GM12878 (cell line): ENCODE measurements at regions not wholly inside any gene's neighbourhood (a gene's known extent, or its start where the extent isn't known, plus 50 kb on each side); places are given as distances from the start of the nearest gene placed in this dataset.

Source experiments
- ATAC-seq: fragments of 200-7000 bp; cut with Tn5 transposase; 3 replicates; pipeline ENCODE4 v1.9.1; 2020; ENCODE audit warnings: mild to moderate bottlenecking, moderate library complexity
- BruUV-seq: library from RNA; stranded (reverse); fragments of 400-500 nt; replicated peaks from 2 replicates; lab custom pipeline; 2021; lab: Mats Ljungman, UMichigan
- CTCF ChIA-PET: fragments of 300-600 bp; sonication (Branson Sonifier 250); formaldehyde crosslinking; extraction: SDS; loops from one replicate; lab custom pipeline; 2021; ENCODE audit warnings: inconsistent platforms; lab: Yijun Ruan, JAX
- POLR2A ChIA-PET: fragments of 350-600 bp; formaldehyde crosslinking; extraction: SDS; loops from one replicate; lab custom pipeline; 2021; ENCODE audit warnings: inconsistent platforms; lab: Charles Lee
- RAD21 ChIA-PET: fragments of 300-600 bp; sonication (Branson Sonifier 250); formaldehyde crosslinking; loops from one replicate; lab custom pipeline; 2023; ENCODE audit warnings: antibody characterized with exemption; ENCODE audit not compliant: unreplicated experiment; lab: Charles Lee
- SMC1A ChIA-PET: fragments of 300-600 bp; sonication (Branson Sonifier 250); formaldehyde crosslinking; loops from one replicate; lab custom pipeline; 2023; ENCODE audit not compliant: unreplicated experiment, uncharacterized antibody; lab: Charles Lee
- DNase-seq: peaks from one replicate; pipeline ENCODE4 v3.0.0-alpha.2; 2011; ENCODE audit warnings: low read depth, low spot score
- FAIRE-seq: peaks from 3 replicates; lab custom pipeline; 2011; peaks lifted over from hg19 to GRCh38; lab: Jason Lieb, UNC
- H2AFZ ChIP-seq: 2 replicates; pipeline ENCODE4 v1.6.0; 2011; ENCODE audit warnings: low read depth, low read length, control low read depth; ENCODE audit not compliant: control insufficient read depth
- H3K27ac ChIP-seq: 2 replicates; pipeline ENCODE4 v1.5.1; 2011; ENCODE audit warnings: control low read depth; ENCODE audit not compliant: control insufficient read depth, insufficient read depth
- H3K27me3 ChIP-seq, 2 experiments: replicated peaks in 1 of 2; 2 replicates each; pipeline versions ENCODE4 v1.6.0 to v1.6.1; 2011; ENCODE audit warnings: low read length in 1 of 2; ENCODE audit not compliant: control insufficient read depth in 2 of 2, insufficient read depth in 2 of 2
- H3K36me3 ChIP-seq, 2 experiments: 2 replicates each; pipeline ENCODE4 v1.5.1; 2011; ENCODE audit warnings: low read length in 1 of 2; ENCODE audit not compliant: control insufficient read depth in 2 of 2, insufficient read depth in 2 of 2
- H3K4me1 ChIP-seq: 2 replicates; pipeline ENCODE4 v1.6.1; 2011; ENCODE audit warnings: mild to moderate bottlenecking, low read length, moderate library complexity, mixed read lengths; ENCODE audit not compliant: control insufficient read depth, insufficient read depth
- H3K4me2 ChIP-seq: 2 replicates; pipeline ENCODE4 v1.6.0; 2011; ENCODE audit warnings: control low read depth; ENCODE audit not compliant: control insufficient read depth, insufficient read depth
- H3K4me3 ChIP-seq: fragments of 200-600 bp; sonication (generic); 2 replicates; pipeline ENCODE4 v1.5.1; 2016
- H3K79me2 ChIP-seq: 2 replicates; pipeline ENCODE4 v1.6.0; 2011; ENCODE audit warnings: low read length; ENCODE audit not compliant: control insufficient read depth, insufficient read depth
- H3K9ac ChIP-seq: 2 replicates; pipeline ENCODE4 v1.8.0; 2011; ENCODE audit warnings: low read length, control low read depth, mixed read lengths; ENCODE audit not compliant: control insufficient read depth, insufficient read depth
- H3K9me3 ChIP-seq: replicated peaks from 3 replicates; pipeline ENCODE4 v1.5.1; 2011; ENCODE audit warnings: mild to moderate bottlenecking, low read length; ENCODE audit not compliant: control insufficient read depth, insufficient read depth
- H4K20me1 ChIP-seq: 2 replicates; pipeline ENCODE4 v1.6.0; 2011; ENCODE audit not compliant: control insufficient read depth, insufficient read depth
- BRCA1 ChIP-seq: IDR thresholded peaks from 2 replicates; pipeline ENCODE4 v1.6.1; 2011; ENCODE audit warnings: low read depth, low read length, improper control_type of control experiment
- CBX5 ChIP-seq: sonication (generic); IDR thresholded peaks from 2 replicates; pipeline ENCODE4 v1.6.1; 2016; ENCODE audit warnings: low read depth, moderate library complexity, mild to moderate bottlenecking, inconsistent platforms
- CHD1 ChIP-seq: IDR thresholded peaks from 2 replicates; pipeline ENCODE4 v1.6.1; 2012; ENCODE audit warnings: low read depth, low read length, improper control_type of control experiment
- CHD4 ChIP-seq: fragments of 200-600 bp; sonication (generic); IDR thresholded peaks from 2 replicates; pipeline ENCODE4 v1.6.1; 2016; ENCODE audit warnings: mild to moderate bottlenecking
- CTCF ChIP-seq, 3 experiments: IDR thresholded peaks in 2 of 3; conservative IDR thresholded peaks in 1 of 3; 2 replicates each; pipeline ENCODE4 v1.5.1; 2011; ENCODE audit warnings: low read depth in 3 of 3, low read length in 3 of 3, mild to moderate bottlenecking in 3 of 3, control low read depth in 2 of 3, moderate library complexity in 2 of 3, inconsistent platforms in 1 of 3, mixed read lengths in 1 of 3; ENCODE audit not compliant: control insufficient read depth in 2 of 3, insufficient read depth in 1 of 3; ENCODE audit errors: extremely low read depth in 1 of 3
- DPF2 ChIP-seq: fragments of 450-650 bp; IDR thresholded peaks from 2 replicates; pipeline ENCODE4 v1.6.1; 2017; ENCODE audit warnings: mild to moderate bottlenecking
- EP300 ChIP-seq, 2 experiments: fragments of 150-350 bp in 1 of 2; IDR thresholded peaks; 2 replicates each; pipeline ENCODE4 v1.6.1; 2011 to 2012; ENCODE audit warnings: low read depth in 2 of 2, low read length in 2 of 2, borderline replicate concordance in 1 of 2, improper control_type of control experiment in 1 of 2, inconsistent platforms in 1 of 2; ENCODE audit not compliant: control insufficient read depth in 1 of 2
- HDAC2 ChIP-seq: fragments of 200-600 bp; sonication (generic); IDR thresholded peaks from 2 replicates; pipeline ENCODE4 v1.6.1; 2017
- IKZF1 ChIP-seq: fragments of 450-650 bp; conservative IDR thresholded peaks from 2 replicates; pipeline ENCODE4 v1.6.1; 2017; ENCODE audit warnings: antibody characterized with exemption, mild to moderate bottlenecking
- IKZF2 ChIP-seq, 2 experiments: fragments of 450-650 bp; IDR thresholded peaks; 2 replicates each; pipeline ENCODE4 v1.6.1; 2017; ENCODE audit warnings: mild to moderate bottlenecking in 2 of 2, moderate library complexity in 2 of 2
- MXI1 ChIP-seq: fragments of 150-350 bp; IDR thresholded peaks from 2 replicates; pipeline ENCODE4 v1.6.1; 2011; ENCODE audit warnings: low read depth, mild to moderate bottlenecking, inconsistent platforms, low read length, improper control_type of control experiment
- NFYB ChIP-seq: IDR thresholded peaks from 2 replicates; pipeline ENCODE4 v1.6.1; 2011; ENCODE audit warnings: low read depth, mild to moderate bottlenecking, low read length, improper control_type of control experiment, moderate library complexity; ENCODE audit not compliant: insufficient read depth
- NR2F1 ChIP-seq: fragments of 450-650 bp; conservative IDR thresholded peaks from 2 replicates; pipeline ENCODE4 v1.6.1; 2017; ENCODE audit warnings: mild to moderate bottlenecking
- PML ChIP-seq: IDR thresholded peaks from 2 replicates; pipeline ENCODE4 v1.6.1; 2012; ENCODE audit warnings: low read length, inconsistent platforms
- RFX5 ChIP-seq: IDR thresholded peaks from 2 replicates; pipeline ENCODE4 v1.6.1; 2011; ENCODE audit warnings: low read depth, low read length, improper control_type of control experiment
- SMC3 ChIP-seq: IDR thresholded peaks from 2 replicates; pipeline ENCODE4 v1.6.1; 2011; ENCODE audit warnings: low read length, improper control_type of control experiment, borderline replicate concordance
- SPI1 ChIP-seq: IDR thresholded peaks from 2 replicates; pipeline ENCODE4 v1.6.1; 2011; ENCODE audit warnings: low read depth, mild to moderate bottlenecking, low read length, moderate library complexity, borderline replicate concordance; ENCODE audit not compliant: insufficient read depth
- ZNF217 ChIP-seq: fragments of 450-650 bp; IDR thresholded peaks from 2 replicates; pipeline ENCODE4 v1.6.1; 2017; ENCODE audit warnings: antibody characterized with exemption, mild to moderate bottlenecking
- WGBS: methylation state at CpG from one replicate; pipeline ENCODE4 v1.1.6; 2016; ENCODE audit warnings: low lambda C conversion rate; ENCODE audit not compliant: insufficient replicate concordance, insufficient coverage; ENCODE audit errors: missing lambda C conversion rate; 5-methylcytosine and 5-hydroxymethylcytosine counted together
- in situ Hi-C: fragments of 300-500 bp; cut with MboI; formaldehyde crosslinking; loops from 9 replicates; pipeline ENCODE4 v1.14.3; 2018; ENCODE audit warnings: mixed read lengths
- intact Hi-C: fragments of 100-400 bp; cut with micrococcal nuclease; formaldehyde crosslinking; loops from one replicate; pipeline ENCODE4 v1.14.2; 2022; ENCODE audit not compliant: unreplicated experiment

DNA sequence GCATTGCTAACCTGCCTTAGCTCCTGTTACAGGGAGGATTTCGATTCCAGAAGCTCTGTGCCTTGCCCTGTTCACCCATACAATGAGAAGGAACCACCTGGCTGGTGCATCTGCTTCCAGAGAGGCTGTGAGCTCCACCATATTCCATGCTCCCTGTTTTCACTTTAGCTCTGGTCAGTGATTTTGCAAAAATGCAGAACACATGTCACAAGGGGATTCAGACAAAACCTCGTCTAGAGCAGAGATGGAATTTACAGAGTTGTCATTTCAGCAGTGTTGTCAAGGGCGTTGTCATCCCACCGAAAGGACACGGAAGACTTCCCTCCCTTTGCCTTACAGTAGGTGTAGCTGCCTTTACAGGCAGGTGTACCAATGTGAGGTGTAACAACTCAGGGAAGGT is 223.0 kb upstream of the ARID1B start:
- no peak overlapping the region for H3K4me3 ChIP-seq
- in situ Hi-C loops (no loop called here), intact Hi-C loops (no loop called here)
- H3K36me3 ChIP-seq = no peaks in the 10 kb centered on the region
- H2AFZ ChIP-seq = no peak overlapping the region
- no peaks in the 10 kb centered on the region for H4K20me1 ChIP-seq
- SMC1A ChIA-PET = interaction anchor here (0.6 to 1.2 kb wide), 3 partner anchors 11 to 1227 kb away, joined by 3 read pairs; no protein-coding TSS in a partner anchor
- H3K79me2 ChIP-seq = no peaks in the 10 kb centered on the region
- H3K4me1 ChIP-seq = peaks cover 3% of the 10 kb centered on the region; the same call in 1 of the 2 replicates
- no peak overlapping the region for H3K27ac ChIP-seq
- no peak for DNase-seq
- no peaks in the 10 kb centered on the region for H3K27me3 ChIP-seq
- no peak overlapping the region for H3K4me2 ChIP-seq
- CTCF ChIA-PET = interaction anchor here (0.9 to 1.0 kb wide), 2 partner anchors 12 to 491 kb away, joined by 3 read pairs; no protein-coding TSS in a partner anchor
- RAD21 ChIA-PET = interaction anchor here (1.0 kb wide), 1 partner anchor 130 kb away, joined by 4 read pairs; no protein-coding TSS in a partner anchor
- no peak for ATAC-seq
- H3K9ac ChIP-seq = no peak overlapping the region
- BruUV-seq = no TSS peak
- H3K9me3 ChIP-seq = no peaks in the 10 kb centered on the region; the same call in 2 of the 3 replicates
- POLR2A ChIA-PET = interaction anchor here (0.6 kb wide), 1 partner anchor 378 kb away, joined by 4 read pairs; no protein-coding TSS in a partner anchor
- FAIRE-seq = no peak
- WGBS = 40% methylated on average over 5 of the region's 5 CpGs
- no peak for TF ChIP-seq CBX5
- TF ChIP-seq CHD4 = no peak
- TF ChIP-seq BRCA1 = no peak
- no peak for TF ChIP-seq IKZF2 (IDR thresholded peaks at IDR 0.05)
- TF ChIP-seq RFX5 = no peak
- TF ChIP-seq NFYB = no peak
- TF ChIP-seq ZNF217 = no peak
- no peak for TF ChIP-seq MXI1
- no peak for TF ChIP-seq NR2F1
- no peak for TF ChIP-seq PML
- no peak for TF ChIP-seq SPI1
- no peak for TF ChIP-seq SMC3
- TF ChIP-seq HDAC2 = no peak
- TF ChIP-seq EP300 (IDR thresholded peaks at IDR 0.05; ENCODE audit: borderline replicate concordance in 1 of 2, control insufficient read depth in 1 of 2, low read depth in 2 of 2, low read length in 2 of 2) = no peak
- TF ChIP-seq CTCF (IDR thresholded peaks at IDR 0.05 in 2 of 3, conservative IDR thresholded peaks at IDR 0.05 in 1 of 3; ENCODE audit: control insufficient read depth in 2 of 3, extremely low read depth in 1 of 3, insufficient read depth in 1 of 3, low read depth in 3 of 3, low read length in 3 of 3) = no peak
- no peak for TF ChIP-seq IKZF1
- no peak for TF ChIP-seq CHD1
- no peak for TF ChIP-seq DPF2
